Kidney glomerular epithelial cell (primary cell): ENCODE measurements at regions not wholly inside any gene's neighbourhood (a gene's known extent, or its start where the extent isn't known, plus 50 kb on each side); places are given as distances from the start of the nearest gene placed in this dataset.

Experiments
- DNase-seq: peaks from one replicate; lab custom pipeline; 2025; lab: John Stamatoyannopoulos, UW

DNA sequence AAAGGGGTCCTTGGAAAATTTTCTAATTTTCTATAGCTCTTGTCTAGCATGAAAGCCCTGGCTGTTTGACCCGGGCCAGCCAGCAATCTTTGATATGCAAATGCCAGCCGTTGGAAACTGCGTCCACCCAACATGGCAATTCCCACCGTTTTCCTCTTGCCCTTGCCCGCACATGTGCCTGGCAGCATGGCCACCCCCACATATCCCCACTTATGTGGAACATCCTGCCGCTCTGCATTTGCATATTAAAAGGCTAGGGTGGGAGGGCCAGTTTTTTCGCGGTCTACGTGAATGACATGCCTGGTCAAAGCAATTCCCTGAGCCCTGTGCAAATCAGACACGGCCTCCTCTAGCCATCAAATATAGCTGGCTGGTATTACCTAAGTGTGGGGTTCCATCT is 110.3 kb upstream of the TDRD3 start:
- DNase-seq = no peak

DNA sequence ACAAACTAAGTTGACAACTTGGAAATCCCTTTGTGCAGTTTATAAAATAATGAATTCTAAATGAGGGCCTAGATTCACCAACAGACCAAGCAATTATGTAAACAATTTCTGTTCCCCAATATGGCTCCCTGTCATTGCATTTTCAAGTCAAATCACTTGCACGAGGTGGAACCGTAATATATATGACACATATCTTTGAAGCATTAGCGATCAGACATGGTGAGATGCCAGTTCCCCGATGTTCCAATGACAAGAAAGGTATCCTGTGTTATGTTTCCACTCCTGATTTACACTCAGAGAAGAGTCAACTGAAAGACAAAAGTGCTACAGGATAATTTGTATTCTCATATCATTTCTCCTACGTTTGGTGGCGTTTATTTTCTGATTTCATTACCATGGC is 108.5 kb upstream of the TDRD3 start:
- no peak for DNase-seq

DNA sequence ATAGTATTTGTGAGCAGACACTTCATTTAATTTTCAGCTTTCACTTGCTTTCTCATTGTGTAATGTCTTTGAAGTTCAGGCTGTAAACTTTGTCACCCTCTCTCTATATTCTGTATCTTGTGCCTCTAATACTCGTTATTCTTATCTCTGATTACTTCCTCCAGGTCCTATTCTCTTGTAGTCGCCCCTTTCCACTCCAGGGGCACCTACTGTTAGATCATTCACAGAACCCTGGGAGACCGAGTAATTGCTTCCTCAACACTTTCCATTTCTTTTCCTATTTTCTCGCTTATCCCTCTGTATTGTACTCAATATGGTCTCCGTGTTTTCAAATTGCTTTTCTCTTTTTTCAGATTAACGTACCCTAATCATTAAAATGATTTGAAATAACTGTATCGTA is 93.9 kb upstream of the TDRD3 start:
- DNase-seq = no peak

DNA sequence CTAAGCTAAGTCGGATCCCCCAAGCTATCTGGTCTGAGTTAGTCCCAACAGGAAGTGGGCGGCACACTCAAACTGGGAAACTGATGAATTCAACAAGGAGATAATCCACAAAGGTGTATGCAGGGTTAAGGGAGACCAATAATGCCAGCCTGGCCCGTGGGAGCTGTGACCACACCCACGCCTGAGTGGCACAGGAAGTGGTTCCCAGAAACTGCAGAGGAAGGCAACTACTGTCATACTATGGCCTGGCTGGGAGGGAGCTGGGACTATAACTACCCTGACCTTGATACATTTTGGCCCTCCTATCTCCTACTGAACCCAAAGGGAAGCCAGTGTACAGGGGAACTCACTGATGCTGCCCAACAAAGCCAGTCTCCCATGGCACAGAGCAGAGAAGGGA is 85.5 kb upstream of the TDRD3 start:
- DNase-seq = no peak

DNA sequence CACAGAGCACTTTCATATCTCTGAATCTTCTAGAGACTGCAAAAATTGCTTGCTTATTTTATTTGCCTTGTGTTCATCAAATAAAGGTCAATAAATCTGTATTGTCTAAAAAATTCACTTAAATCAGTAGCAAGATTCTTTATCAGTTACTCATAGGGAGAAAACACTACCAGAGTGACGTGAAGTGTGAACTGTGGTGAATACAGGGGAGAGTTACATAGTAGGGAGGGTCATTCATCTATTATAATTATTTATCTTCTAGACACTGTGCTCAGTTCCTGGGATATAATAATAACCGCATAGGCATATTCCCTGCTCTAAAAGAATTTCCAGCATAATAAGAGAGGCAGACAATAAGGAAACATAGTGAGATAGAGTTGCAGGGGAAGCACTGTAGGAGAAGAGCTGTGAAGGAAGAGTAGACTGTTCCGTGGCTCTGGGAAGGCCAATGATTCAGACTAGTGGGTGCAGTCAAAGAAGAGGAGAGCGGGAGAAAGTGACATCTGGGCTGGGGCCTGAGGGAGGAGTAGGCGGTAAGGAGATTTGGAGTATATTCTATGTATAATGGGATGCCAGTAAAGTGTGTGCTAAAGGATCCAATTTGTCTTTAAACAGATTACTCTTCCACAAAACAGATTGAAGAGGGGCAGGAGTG is 84.0 kb upstream of the TDRD3 start:
- DNase-seq = peak; percentile 47

DNA sequence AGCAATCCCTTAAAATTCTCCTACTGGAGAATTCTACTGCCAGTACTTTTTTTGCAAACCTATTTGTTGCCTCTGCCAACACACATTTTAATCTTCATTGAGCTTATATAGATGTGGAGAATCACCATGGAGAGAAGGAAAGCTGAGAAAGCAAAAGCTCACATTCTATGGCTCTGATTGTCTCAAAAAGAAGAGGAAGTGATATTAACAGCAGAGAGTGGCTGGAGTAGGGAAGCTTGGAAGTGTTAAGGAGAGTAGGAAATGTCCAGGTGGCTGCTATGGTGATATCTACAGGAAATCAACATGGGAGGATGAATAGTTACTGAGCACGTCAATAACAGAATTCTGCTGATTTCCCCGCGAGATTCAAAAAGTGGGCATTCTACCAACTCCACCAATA is 78.8 kb upstream of the TDRD3 start:
- DNase-seq = no peak

DNA sequence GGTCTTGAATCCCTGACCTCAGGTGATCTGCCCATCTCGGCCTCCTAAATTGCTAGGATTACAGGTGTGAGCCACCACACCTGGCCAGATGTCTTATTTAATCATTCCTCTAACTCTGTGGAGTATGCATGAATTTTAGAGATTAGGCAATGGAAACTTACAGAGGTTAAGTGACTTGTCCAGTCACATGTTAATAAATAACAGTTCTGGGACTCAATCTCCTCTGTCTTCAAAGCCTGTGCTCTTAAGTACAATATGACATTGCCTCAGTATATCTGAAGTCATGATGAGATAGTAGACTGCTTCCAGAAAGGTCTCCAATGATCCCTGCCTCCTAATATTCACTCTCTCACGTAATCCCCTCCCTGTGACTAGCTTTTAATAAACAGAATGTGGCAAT is 72.9 kb upstream of the TDRD3 start:
- DNase-seq = no peak

DNA sequence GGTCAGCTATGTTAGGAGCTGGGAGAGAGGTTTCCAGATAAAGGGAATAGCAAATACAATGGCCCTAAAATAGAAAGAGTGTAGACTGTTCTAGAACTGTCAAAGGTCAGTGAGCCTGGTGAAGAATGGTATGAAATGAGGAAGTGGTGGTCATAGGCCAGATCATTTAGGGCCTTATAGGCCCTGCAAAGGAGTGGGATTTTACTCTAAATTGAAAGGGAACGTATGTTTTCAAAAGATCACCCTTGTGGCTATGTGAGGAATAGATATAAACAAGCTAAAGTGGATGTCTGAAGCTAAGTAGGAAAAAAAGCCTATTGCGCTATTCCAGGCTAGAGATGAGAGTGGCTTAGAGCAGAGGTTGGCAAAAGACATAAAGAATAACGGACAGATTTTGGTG is 70.7 kb upstream of the TDRD3 start:
- no peak for DNase-seq

DNA sequence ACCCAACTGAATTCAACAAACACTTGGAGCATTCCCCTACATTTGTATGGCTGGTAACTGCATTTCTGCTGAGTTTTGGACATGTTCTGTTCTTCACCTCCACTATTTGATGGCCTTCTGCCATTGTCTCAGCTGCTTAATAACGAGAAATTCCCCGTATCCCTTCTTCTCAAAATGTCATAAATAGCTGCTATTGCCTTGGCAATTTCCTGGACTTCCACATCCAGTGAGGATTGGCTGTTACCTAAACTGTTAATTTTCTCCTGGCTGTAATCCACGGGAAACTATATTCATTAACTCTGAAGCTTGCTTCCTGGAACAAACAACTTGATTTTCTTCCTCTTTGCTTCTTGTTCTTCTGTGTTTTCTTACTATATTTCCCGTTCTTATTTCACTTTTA is 69.5 kb upstream of the TDRD3 start:
- no peak for DNase-seq

DNA sequence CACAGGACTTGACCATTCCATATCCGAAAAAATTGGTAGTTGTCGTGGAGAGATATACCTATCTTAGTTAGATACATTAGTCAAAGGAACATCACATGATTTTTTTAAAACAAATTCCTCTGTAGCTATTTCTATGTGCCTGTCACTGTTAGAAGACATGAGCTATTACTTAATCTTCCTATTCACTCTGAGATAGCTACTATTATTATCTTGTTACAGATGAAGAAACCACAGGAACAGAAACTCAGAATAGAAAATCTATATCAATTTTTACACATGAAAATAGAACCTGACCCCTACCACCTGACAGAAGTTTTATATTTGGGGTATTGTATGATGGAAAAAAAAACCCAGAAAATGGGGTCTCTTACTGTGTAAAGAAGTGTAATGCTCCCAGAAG is 68.9 kb upstream of the TDRD3 start:
- no peak for DNase-seq

DNA sequence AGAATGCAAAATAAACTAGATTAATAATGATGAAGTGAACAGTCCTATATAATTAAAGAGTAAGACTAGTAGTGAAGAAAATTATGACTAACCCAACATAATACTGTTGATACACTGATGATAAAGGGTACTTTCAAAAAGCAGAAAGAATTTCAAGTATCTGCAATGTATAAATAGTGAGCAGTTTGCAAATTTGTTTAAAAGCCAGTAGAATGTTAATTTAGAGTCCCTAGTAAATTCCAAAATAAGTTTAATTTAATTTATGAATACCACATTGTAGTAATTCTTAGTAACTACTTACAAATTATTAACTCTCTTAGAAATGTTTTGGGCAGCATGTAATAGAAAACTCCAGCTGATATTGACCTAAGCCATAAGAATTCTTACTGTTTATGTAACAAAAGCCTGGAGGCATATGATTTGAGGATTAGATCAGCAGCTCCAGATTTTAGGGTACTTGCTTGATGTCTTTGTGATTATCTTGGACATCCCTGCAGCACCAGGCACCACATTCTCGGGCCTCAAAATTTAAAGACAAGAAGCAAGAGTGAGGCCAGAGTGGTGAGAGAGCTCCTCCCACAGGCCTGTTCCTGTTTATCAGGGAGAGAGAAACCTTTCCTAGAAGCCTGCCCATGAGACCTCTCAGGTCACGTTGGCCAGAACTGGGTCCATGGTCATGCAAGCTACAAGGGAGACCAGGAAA is 67.6 kb upstream of the TDRD3 start:
- DNase-seq = peak; percentile 63

DNA sequence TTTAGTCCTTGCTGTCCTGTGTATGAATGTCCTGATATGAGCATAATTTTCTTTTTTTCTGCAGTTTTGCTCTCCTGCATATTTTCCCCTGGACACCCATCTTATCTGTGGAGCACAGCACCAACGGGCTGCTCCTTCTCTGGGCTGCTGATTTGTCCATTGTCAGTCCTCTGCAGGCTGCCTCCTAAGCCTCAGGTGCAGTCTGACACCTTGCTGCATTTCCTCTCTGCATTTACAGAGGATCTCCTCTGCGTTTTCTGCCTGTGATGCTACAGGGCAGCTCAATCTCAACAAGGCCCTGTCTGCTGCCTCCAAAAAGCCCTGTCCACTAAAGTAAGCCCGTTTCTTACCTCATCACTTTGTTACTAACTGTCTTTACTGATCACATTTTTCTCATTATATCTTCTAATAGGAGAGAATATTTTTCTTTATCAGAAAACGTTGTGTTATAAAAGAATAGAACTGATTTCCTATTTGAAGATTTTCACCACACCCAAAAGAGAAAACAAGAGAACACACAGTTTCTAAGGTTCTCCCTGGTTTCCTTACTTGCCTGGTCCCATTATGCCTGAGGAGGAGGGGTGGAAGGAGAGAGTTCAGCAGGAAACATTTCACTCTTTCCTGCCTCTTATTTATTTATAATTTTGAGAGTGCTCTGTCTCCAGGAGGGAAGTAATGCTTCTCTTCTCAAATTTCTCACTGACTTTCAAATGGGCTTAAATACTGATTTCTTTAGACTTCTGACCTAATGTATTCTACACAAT is 65.6 kb upstream of the TDRD3 start:
- no peak for DNase-seq

DNA sequence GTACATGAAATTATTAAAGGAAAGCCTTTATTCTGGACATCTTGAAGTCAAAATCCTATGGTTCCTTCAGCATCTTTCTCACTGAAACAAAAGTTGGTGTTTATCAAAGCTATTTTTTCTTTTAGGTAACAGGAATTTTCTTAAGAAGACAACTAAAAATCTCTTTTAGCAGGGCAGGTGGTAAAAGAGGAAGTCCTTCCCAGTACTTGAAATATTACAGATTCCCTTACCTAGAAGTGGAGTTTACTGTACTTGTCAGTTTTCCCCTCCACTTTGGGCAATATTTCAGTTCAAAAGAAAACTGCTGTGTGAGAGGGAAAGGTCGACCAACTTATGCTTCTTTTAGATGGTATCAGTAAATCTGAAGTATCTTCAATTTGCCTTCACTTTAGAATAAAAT is 64.3 kb upstream of the TDRD3 start:
- no peak for DNase-seq

DNA sequence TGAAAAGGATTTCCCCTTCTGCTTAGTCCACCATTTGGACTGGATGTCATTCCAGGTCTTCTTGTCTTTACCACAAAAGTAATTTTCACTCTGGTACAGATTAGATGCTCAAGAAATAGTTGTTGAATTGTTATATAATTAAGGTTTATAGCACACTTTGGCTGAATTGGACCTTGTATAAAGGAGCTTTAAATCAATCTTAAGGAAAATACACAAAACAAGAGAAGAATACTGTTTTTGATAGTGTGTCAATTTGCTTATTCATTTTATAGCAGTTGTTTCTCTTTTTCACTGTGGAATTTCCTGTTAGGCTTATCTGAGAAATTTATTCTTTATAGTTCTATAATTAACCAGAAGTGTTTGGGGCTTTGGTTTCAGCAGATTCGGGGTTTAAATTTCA is 62.7 kb upstream of the TDRD3 start:
- DNase-seq = no peak

DNA sequence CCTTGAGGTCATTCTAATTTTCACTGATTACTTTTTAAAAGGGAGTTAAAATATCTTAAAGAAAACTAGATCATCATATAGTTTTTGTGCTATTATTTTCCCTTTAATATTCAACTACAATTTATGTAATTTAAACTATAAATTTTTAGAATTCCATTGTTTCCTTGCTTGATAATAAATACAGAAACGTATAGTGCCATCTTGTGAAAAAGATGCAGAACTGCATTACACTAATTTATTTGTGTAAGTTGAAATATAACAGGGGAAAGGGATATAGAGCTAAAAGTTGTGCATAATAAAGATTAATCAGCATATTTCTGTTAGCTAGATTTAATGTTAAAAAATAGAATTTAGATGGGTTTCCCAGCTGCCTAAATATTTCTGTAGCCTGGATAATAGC is 61.5 kb upstream of the TDRD3 start:
- DNase-seq = peak; percentile 10

DNA sequence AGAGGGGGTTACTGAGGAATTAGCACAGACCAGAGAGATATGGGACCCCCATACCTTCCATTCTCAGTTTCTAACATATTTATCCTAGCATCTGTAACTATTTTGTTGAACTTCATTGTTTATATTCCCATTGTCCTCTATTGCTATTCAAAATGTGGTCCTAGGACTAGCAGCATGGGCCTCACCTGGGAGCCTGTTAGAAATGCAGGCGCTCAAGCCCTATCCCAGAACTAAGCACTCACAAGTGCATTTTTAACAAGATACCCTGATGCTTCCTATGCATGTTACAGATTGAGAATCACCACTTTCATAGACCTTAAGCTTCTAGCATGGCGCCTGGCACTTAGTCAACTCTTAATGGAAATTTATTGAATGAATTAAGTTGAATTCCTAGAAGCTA is 58.3 kb upstream of the TDRD3 start:
- no peak for DNase-seq

DNA sequence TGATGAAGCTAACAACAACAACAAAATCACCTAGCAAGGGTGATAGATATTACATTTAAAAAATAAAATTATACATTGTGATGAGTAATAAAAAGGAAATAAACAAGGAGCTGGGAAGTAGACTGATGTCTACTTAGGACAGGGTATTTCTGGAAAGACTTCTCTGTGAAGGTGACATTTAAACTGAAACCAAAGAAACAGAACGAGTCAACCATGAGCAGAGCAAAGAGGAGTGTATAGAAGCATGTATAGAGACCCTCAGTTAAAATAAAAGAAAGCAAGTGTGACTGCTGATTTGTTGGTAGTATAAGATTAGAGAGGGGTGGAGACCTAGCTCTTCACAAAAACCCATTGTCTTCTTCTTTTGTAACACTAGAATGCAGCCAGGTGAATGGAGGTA is 53.0 kb upstream of the TDRD3 start:
- no peak for DNase-seq

DNA sequence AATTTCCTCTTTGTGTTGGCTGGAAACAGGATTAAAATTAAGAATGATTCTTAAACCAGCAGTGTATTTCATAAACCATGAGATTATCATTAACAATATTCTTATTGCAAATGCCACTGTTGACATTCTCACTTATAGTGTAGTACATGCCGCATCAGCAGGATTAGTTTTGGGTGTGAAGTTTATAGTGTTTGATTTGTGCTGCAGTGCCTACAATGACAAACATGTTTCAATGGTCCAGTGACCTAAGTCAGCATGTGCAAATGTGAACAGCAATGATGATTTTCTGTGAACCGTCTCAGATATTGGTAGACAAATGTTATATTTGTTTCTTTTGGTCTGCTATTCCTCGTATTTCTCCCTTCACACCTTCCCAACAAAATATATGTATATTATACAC is 49.8 kb upstream of the TDRD3 start:
- no peak for DNase-seq
